Glutamatergic neuron (in vitro differentiated cells): ENCODE measurements at regions not wholly inside any gene's neighbourhood (a gene's known extent, or its start where the extent isn't known, plus 50 kb on each side); places are given as distances from the start of the nearest gene placed in this dataset.

Source experiments
- DNase-seq: peaks from one replicate; pipeline ENCODE4 v3.0.0; 2022
- H3K27ac Mint-ChIP-seq: one replicate; pipeline ENCODE4 v1.8.0; 2020; ENCODE audit warnings: mild to moderate bottlenecking, mixed read lengths, inconsistent platforms; ENCODE audit not compliant: unreplicated experiment
- H3K27me3 Mint-ChIP-seq: one replicate; pipeline ENCODE4 v1.8.0; 2020; ENCODE audit warnings: mild to moderate bottlenecking, moderate library complexity, mixed read lengths, inconsistent platforms; ENCODE audit not compliant: unreplicated experiment
- H3K36me3 Mint-ChIP-seq: one replicate; pipeline ENCODE4 v1.8.0; 2020; ENCODE audit warnings: mild to moderate bottlenecking, mixed read lengths, inconsistent platforms; ENCODE audit not compliant: unreplicated experiment
- H3K4me1 Mint-ChIP-seq: one replicate; pipeline ENCODE4 v1.8.0; 2020; ENCODE audit warnings: mild to moderate bottlenecking, low read depth, mixed read lengths, inconsistent platforms; ENCODE audit not compliant: unreplicated experiment
- H3K4me3 Mint-ChIP-seq: one replicate; pipeline ENCODE4 v1.8.0; 2020; ENCODE audit warnings: mild to moderate bottlenecking, mixed read lengths, inconsistent platforms; ENCODE audit not compliant: unreplicated experiment
- H3K9me3 Mint-ChIP-seq: one replicate; pipeline ENCODE4 v1.8.0; 2020; ENCODE audit warnings: mild to moderate bottlenecking, moderate library complexity, mixed read lengths, inconsistent platforms; ENCODE audit not compliant: unreplicated experiment
- TF ChIP-seq, protein P1 (sequence below): fragments of 200-600 bp; sonication (generic); IDR thresholded peaks from one replicate; pipeline ENCODE4 v1.5.0; 2021; ENCODE audit not compliant: partially characterized antibody, unreplicated experiment

GRCh38 chr22:27170491-27170890 is 513.1 kb downstream of the MIAT start:
- H3K4me3 Mint-ChIP-seq, result no peak overlapping the region
- TF ChIP-seq, protein P1, sequence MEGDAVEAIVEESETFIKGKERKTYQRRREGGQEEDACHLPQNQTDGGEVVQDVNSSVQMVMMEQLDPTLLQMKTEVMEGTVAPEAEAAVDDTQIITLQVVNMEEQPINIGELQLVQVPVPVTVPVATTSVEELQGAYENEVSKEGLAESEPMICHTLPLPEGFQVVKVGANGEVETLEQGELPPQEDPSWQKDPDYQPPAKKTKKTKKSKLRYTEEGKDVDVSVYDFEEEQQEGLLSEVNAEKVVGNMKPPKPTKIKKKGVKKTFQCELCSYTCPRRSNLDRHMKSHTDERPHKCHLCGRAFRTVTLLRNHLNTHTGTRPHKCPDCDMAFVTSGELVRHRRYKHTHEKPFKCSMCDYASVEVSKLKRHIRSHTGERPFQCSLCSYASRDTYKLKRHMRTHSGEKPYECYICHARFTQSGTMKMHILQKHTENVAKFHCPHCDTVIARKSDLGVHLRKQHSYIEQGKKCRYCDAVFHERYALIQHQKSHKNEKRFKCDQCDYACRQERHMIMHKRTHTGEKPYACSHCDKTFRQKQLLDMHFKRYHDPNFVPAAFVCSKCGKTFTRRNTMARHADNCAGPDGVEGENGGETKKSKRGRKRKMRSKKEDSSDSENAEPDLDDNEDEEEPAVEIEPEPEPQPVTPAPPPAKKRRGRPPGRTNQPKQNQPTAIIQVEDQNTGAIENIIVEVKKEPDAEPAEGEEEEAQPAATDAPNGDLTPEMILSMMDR, result no peak
- H3K36me3 Mint-ChIP-seq, result no peaks in the 10 kb centered on the region
- H3K27me3 Mint-ChIP-seq, result no peaks in the 10 kb centered on the region
- no peak overlapping the region for H3K27ac Mint-ChIP-seq
- no peaks in the 10 kb centered on the region for H3K4me1 Mint-ChIP-seq
- DNase-seq, result no peak
- H3K9me3 Mint-ChIP-seq, result no peaks in the 10 kb centered on the region

- no peak for DNase-seq
- Mint-ChIP-seq H3K27me3 (no peaks in the 10 kb centered on the region), H3K9me3 (no peaks in the 10 kb centered on the region), H3K4me1 (no peaks in the 10 kb centered on the region), H3K4me3 (no peak overlapping the region), H3K36me3 (no peaks in the 10 kb centered on the region), H3K27ac (no peak overlapping the region)
- TF ChIP-seq, protein P1, result no peak
Measured at GRCh38 chr22:27171212-27171611, 513.8 kb downstream of the MIAT start.

GRCh38 chr22:27173530-27173929 is 516.1 kb downstream of the MIAT start:
- Mint-ChIP-seq H3K9me3 (no peaks in the 10 kb centered on the region), H3K36me3 (no peaks in the 10 kb centered on the region), H3K4me1 (no peaks in the 10 kb centered on the region), H3K27me3 (no peaks in the 10 kb centered on the region), H3K4me3 (no peak overlapping the region), H3K27ac (no peak overlapping the region)
- TF ChIP-seq, protein P1, result no peak
- no peak for DNase-seq

DNA sequence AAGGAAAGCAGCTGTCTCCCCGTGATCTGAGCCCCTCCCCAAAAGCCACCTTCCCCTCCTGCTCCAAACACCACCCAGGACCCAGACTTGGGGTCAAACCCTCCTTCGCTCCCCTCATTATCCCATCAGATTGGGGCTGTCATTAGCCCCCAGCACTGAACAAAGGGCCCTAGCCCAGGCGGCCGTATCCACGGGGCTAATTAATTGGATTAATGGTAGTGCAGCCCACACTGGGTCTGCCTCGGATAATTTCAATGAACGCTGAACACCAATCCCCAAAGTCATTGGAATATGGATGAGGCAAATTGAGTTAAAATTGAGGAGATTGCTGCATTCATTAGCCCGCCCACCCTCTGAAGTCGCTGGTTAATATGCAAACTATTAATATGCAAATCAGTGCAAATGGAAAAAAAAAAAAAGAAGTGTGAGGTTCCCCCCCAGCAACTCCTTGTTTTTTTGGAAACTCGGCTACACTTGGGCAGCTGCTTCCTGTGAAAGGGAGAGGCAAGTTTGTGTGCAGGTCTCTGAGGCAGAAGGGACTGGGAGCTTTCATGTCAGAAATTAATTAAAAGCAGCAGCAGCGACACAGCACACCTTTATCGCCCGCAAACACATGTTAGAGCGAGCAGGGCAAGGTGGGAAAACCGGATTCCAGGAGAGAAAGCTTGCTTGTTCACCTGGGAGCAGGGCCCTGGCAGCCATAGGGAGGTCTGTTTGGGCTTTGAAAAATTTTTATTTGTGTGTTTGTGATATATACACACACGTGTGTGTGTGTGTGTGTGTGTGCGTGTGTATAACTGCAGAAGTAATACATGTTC is 517.8 kb downstream of the MIAT start:
- Mint-ChIP-seq H3K36me3 (no peaks in the 10 kb centered on the region), H3K27me3 (no peaks in the 10 kb centered on the region), H3K4me1 (peaks cover 2% of the 10 kb centered on the region), H3K4me3 (no peak overlapping the region), H3K9me3 (no peaks in the 10 kb centered on the region), H3K27ac (no peak overlapping the region)
- TF ChIP-seq, protein P1, result no peak
- no peak for DNase-seq

- H3K4me3 Mint-ChIP-seq, result no peak overlapping the region
- DNase-seq, result no peak
- H3K9me3 Mint-ChIP-seq, result peaks cover 2% of the 10 kb centered on the region
- no peaks in the 10 kb centered on the region for H3K36me3 Mint-ChIP-seq
- peaks cover 2% of the 10 kb centered on the region for H3K4me1 Mint-ChIP-seq
- H3K27ac Mint-ChIP-seq, result no peak overlapping the region
- no peaks in the 10 kb centered on the region for H3K27me3 Mint-ChIP-seq
- TF ChIP-seq, protein P1, result no peak
Measured at GRCh38 chr22:27175974-27176373, 518.6 kb downstream of the MIAT start.
